Natural killer cell (primary cell): ENCODE measurements at regions not wholly inside any gene's neighbourhood (a gene's known extent, or its start where the extent isn't known, plus 50 kb on each side); places are given as distances from the start of the nearest gene placed in this dataset.
"Not testable (repeated sequence)": the region's sequence is repeated elsewhere in the genome, so short reads cannot be mapped to it uniquely, and the experiment has no call there.

Experiments
- ATAC-seq, 3 donors: fragments of 150-1000 bp in 2 of 3; fragments of 200-7000 bp in 1 of 3; cut with Tn5 transposase; 1 replicate in 1 of 3; 2 replicates in 2 of 3; pipeline ENCODE4 v1.10.0; 2021; ENCODE audit warnings: mild to moderate bottlenecking in 2 of 3, moderate library complexity in 2 of 3
- DNase-seq, 2 donors: peaks; one replicate each; pipeline versions ENCODE4 v3.0.0 to v3.0.0-alpha.2; 2013 to 2021; ENCODE audit warnings: mixed read lengths in 1 of 2
- H3K27ac ChIP-seq: one replicate; pipeline ENCODE4 v1.5.1; 2013; ENCODE audit warnings: mild to moderate bottlenecking, low read length
- H3K27me3 ChIP-seq: one replicate; pipeline ENCODE4 v1.6.1; 2013; ENCODE audit warnings: low read length; ENCODE audit not compliant: control insufficient read depth, insufficient read depth
- H3K36me3 ChIP-seq: one replicate; pipeline ENCODE4 v1.6.1; 2013; ENCODE audit warnings: low read length; ENCODE audit not compliant: control insufficient read depth, insufficient read depth
- H3K4me1 ChIP-seq: one replicate; pipeline ENCODE4 v1.6.1; 2013; ENCODE audit warnings: low read length; ENCODE audit not compliant: control insufficient read depth, insufficient read depth
- H3K4me3 ChIP-seq: one replicate; pipeline ENCODE4 v1.5.1; 2013; ENCODE audit warnings: low read length
- H3K9me3 ChIP-seq: one replicate; pipeline ENCODE4 v1.6.1; 2013; ENCODE audit warnings: low read length; ENCODE audit not compliant: control insufficient read depth, insufficient read depth
- H3K27ac Mint-ChIP-seq, 2 donors: one replicate each; pipeline ENCODE4 v1.8.0; 2022; ENCODE audit warnings: mild to moderate bottlenecking in 2 of 2, mixed read lengths in 2 of 2, moderate library complexity in 1 of 2
- H3K27me3 Mint-ChIP-seq, 2 donors: one replicate each; pipeline ENCODE4 v1.8.0; 2022; ENCODE audit warnings: low read depth in 2 of 2, mixed read lengths in 2 of 2
- H3K36me3 Mint-ChIP-seq: one replicate; pipeline ENCODE4 v1.8.0; 2022; ENCODE audit warnings: mixed read lengths
- H3K4me1 Mint-ChIP-seq, 2 donors: one replicate each; pipeline ENCODE4 v1.8.0; 2022; ENCODE audit warnings: mixed read lengths in 2 of 2
- H3K4me3 Mint-ChIP-seq: one replicate; pipeline ENCODE4 v1.8.0; 2022; ENCODE audit warnings: mild to moderate bottlenecking, moderate library complexity, mixed read lengths
- H3K9me3 Mint-ChIP-seq, 2 donors: one replicate each; pipeline ENCODE4 v1.8.0; 2022; ENCODE audit warnings: mixed read lengths in 2 of 2
- CTCF ChIP-seq: fragments of 200-600 bp; IDR thresholded peaks from one replicate; pipeline ENCODE4 v1.8.0; 2022; ENCODE audit warnings: antibody characterized with exemption
- WGBS: methylation state at CpG from one replicate; pipeline ENCODE4 v1.1.7; 2013; ENCODE audit warnings: missing lambda C conversion rate; ENCODE audit not compliant: insufficient coverage; 5-methylcytosine and 5-hydroxymethylcytosine counted together
- intact Hi-C: fragments of 100-400 bp; cut with micrococcal nuclease; formaldehyde crosslinking; loops from one replicate; pipeline ENCODE4 v1.14.2; 2022

DNA sequence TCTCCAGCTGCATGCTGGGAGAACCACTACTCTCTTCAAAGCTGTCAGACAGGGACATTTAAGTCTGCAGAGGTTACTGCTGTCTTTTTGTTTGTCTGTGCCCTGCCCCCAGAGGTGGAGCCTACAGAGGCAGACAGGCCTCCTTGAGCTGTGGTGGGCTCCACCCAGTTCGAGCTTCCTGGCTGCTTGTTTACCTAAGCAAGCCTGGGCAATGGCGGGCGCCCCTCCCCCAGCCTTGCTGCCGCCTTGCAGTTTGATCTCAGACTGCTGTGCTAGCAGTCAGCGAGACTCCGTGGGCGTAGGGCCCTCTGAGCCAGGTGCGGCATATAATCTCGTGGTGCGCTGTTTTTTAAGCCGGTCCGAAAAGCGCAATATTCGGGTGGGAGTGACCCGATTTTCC lies 215.0 kb downstream of the STIM2 start:
- H3K36me3 Mint-ChIP-seq, H3K36me3 ChIP-seq, H3K27ac Mint-ChIP-seq, ATAC-seq, H3K27me3 Mint-ChIP-seq, H3K4me1 Mint-ChIP-seq, H3K27me3 ChIP-seq, H3K9me3 ChIP-seq, DNase-seq, intact Hi-C loops, H3K27ac ChIP-seq, H3K4me3 ChIP-seq, H3K4me1 ChIP-seq, H3K4me3 Mint-ChIP-seq, H3K9me3 Mint-ChIP-seq: not testable (repeated sequence)
- 83% methylated on average over 10 of the region's 15 CpGs for WGBS

GRCh38 chr4:27078934-27079455 lies 218.4 kb downstream of the STIM2 start:
- no peak overlapping the region for H3K4me3 ChIP-seq
- H3K9me3 Mint-ChIP-seq: no peaks in the 10 kb centered on the region
- no peak overlapping the region for H3K27ac Mint-ChIP-seq
- peaks cover 6% of the 10 kb centered on the region for H3K27me3 ChIP-seq
- WGBS: 77% methylated on average over 4 of the region's 4 CpGs
- no peak overlapping the region for H3K4me3 Mint-ChIP-seq
- intact Hi-C loops: no loop called here
- no peaks in the 10 kb centered on the region for H3K4me1 ChIP-seq
- H3K9me3 ChIP-seq: no peaks in the 10 kb centered on the region
- TF ChIP-seq CTCF: no peak
- no peak for ATAC-seq
- H3K4me1 Mint-ChIP-seq: peaks cover 0 to 5% of the 10 kb centered on the region in 2 donors
- no peaks in the 10 kb centered on the region for H3K36me3 Mint-ChIP-seq
- H3K27me3 Mint-ChIP-seq: peaks cover 17 to 18% of the 10 kb centered on the region in 2 donors
- no peak overlapping the region for H3K27ac ChIP-seq
- H3K36me3 ChIP-seq: no peaks in the 10 kb centered on the region
- DNase-seq: no peak

- no peak for TF ChIP-seq CTCF
- ATAC-seq (peak in 1 of 3 donors; percentile 15), DNase-seq (no peak)
- H3K4me1 ChIP-seq: peaks cover 8% of the 10 kb centered on the region
- no peak overlapping the region for H3K27ac ChIP-seq
- Mint-ChIP-seq H3K9me3 (no peaks in the 10 kb centered on the region), H3K4me1 (peaks cover 13% of the 10 kb centered on the region in 2 donors), H3K27me3 (peaks cover 37 to 45% of the 10 kb centered on the region in 2 donors), H3K27ac (no peak overlapping the region), H3K4me3 (no peak overlapping the region), H3K36me3 (no peaks in the 10 kb centered on the region)
- intact Hi-C loops: no loop called here
- WGBS: 74% methylated on average over 5 of the region's 6 CpGs
- peaks cover 17% of the 10 kb centered on the region for H3K27me3 ChIP-seq
- no peaks in the 10 kb centered on the region for H3K9me3 ChIP-seq
- H3K4me3 ChIP-seq: no peak overlapping the region
- H3K36me3 ChIP-seq: no peaks in the 10 kb centered on the region
These were observed 221.3 kb downstream of the STIM2 start for GRCh38 chr4:27081675-27082586.

- no peak overlapping the region for H3K27ac ChIP-seq
- intact Hi-C loops: no loop called here
- H3K27me3 Mint-ChIP-seq: peaks cover 38 to 53% of the 10 kb centered on the region in 2 donors
These were observed 222.1 kb downstream of the STIM2 start for GRCh38 chr4:27082776-27083175.

More at GRCh38 chr4:27082776-27083175, 222.1 kb downstream of the STIM2 start:
- H3K4me3 Mint-ChIP-seq: no peak overlapping the region
- H3K4me1 Mint-ChIP-seq: peaks cover 13% of the 10 kb centered on the region in 2 donors
- peaks cover 17% of the 10 kb centered on the region for H3K27me3 ChIP-seq
- H3K36me3 Mint-ChIP-seq: no peaks in the 10 kb centered on the region
- peaks cover 8% of the 10 kb centered on the region for H3K4me1 ChIP-seq
- no peak for DNase-seq
- H3K9me3 Mint-ChIP-seq: no peaks in the 10 kb centered on the region
- no peak for ATAC-seq
- H3K9me3 ChIP-seq: no peaks in the 10 kb centered on the region
- WGBS: 89% methylated on average over 4 of the region's 4 CpGs
- no peaks in the 10 kb centered on the region for H3K36me3 ChIP-seq
- H3K4me3 ChIP-seq: no peak overlapping the region
- no peak overlapping the region for H3K27ac Mint-ChIP-seq
- no peak for TF ChIP-seq CTCF
